Stimulated activated CD8-positive, alpha-beta memory T cell treated with anti-CD3 and anti-CD28 coated beads, Interleukin-12 subunit alpha, Interleukin-12 subunit beta, amount 100 ng/mL, for 4 hours (primary cell): ENCODE measurements at regions not wholly inside any gene's neighbourhood (a gene's known extent, or its start where the extent isn't known, plus 50 kb on each side); places are given as distances from the start of the nearest gene placed in this dataset.

Experiments used
- DNase-seq: peaks from one replicate; pipeline ENCODE4 v3.0.0-alpha.2; 2020; ENCODE audit warnings: low read depth

DNA sequence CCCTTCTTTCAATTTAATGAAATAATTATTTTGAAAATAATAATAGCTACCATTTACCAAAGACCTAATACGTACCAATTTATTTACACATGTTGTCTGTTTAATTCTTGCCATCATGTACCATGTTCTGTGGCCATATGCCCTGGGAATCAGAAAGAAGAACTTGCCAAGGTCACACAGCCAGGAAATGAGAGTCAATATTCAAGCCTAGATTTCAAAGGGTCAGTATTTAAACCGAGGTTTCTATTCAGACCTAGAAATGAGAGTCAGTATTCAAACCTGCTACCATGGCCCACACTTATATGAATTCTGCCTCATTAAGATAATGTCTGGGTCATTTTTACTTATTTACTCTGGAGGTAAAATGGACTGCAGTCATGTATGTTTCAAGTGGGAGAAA, 103.6 kb upstream of the TBL1XR1 start:
- no peak for DNase-seq

DNA sequence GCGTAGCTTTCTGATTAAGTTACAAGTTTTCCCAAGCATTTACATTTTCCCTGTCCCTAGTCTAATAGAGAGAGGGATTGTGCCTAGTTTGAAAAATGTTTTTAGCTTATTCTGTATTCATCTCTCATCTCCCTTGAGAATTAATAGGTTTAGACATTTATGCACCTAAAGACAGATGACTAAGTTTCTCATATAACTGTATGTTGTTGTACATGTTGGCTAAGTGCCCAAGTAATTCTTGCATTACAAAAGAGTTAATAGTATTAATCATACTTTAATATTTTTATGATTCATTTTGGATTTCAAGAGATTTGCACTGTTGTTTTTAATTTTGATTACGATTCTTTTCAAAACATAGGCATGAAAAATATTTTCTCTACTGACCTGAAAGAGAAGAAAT, 109.0 kb upstream of the TBL1XR1 start:
- DNase-seq: no peak

DNA sequence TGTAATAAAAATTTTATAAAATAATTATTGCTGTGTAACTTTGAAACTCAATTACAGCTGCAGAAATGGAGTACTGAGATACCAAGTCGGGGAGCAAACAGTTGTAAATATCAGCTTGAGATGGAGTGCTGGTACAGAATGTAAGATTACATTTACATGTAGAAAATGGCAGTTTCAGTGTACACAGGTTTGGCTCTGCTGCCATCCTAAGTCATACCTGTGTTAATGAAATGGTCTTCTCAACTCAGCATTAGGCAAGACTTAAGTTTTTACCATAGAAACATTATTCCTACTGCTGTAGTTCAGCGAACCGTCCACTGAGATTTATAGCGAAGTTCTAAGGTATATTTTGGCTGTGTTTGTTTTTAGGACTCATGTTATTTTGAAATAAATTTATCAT, 110.1 kb upstream of the TBL1XR1 start:
- no peak for DNase-seq

GRCh38 chr3:177307826-177308225, 110.5 kb upstream of the TBL1XR1 start:
- DNase-seq: no peak

DNA sequence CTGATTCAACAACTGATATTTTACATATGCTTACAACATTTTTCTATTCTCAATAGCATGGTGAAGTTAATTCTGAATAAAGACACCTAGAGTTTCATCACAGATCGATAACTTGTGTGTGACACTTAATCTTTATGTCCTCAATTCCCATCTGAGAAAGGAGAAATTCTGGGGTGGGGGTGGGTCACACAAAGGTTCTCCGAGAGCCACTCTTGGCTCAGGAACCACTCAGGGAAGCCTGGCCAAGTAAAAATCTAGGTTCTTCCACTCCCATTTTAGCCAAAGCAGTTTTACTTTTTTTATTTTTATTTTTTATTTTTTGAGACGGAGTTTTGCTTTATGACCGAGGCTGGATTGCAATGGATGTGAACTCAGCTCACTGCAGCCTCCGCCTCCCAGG, 111.0 kb upstream of the TBL1XR1 start:
- no peak for DNase-seq

- DNase-seq: no peak
Measured at GRCh38 chr3:177308911-177309310, 111.6 kb upstream of the TBL1XR1 start.

GRCh38 chr3:177312491-177312890, 115.2 kb upstream of the TBL1XR1 start:
- no peak for DNase-seq

DNA sequence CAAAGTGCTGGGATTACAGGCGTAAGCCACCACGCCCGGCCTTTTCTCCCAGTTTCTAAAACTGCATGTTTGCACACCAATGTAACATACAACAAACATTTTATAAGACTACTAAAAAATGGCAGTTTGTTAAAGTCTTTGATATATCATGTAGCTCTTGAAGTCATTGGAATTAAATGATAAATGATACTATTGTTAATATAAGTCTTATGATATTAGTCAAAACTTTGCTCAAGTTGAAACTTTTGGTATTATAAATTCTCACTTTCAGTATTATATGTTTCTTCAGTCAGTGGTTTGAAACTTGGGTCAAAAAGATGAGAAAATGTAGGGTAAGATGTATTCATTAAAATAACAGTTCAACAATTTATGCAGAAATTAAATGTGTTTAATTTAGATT, 117.6 kb upstream of the TBL1XR1 start:
- no peak for DNase-seq

DNA sequence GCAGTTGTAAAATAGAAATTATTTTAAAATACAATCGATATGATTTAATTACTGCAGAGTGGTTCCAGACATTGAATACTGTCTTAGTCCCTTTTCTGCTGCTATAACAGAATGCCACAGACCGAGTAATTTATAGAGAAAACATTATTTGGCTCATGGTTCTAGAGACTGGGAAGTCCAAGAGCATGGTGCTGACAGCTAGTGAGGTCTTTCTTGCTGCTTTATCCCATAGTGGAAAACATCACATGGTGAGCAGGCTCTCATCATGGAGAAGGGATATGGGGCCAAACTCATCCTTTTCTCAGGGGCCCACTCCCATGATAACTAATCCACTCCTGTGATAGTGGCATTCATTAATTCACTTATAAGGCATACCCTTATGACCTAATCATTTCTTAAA, 120.0 kb upstream of the TBL1XR1 start:
- DNase-seq: no peak

DNA sequence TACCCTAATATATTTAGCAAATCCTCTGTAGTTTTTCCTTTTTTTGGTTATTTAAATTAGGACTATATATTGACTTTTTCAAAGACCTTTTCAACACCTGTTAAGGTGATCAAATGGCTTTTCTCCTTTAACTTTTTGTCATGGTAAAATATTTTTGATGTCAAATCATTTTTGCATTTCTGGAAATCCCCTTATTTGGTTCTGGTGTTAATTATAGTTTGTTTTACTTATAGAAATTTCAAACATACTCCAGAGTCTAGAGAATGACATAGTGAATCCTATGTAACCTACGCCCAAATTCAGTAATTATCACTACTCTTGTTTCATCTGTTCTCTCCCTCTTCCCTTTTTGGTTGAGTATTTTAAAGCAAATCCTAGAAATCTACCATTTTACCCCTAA, 121.3 kb upstream of the TBL1XR1 start:
- DNase-seq: no peak

DNA sequence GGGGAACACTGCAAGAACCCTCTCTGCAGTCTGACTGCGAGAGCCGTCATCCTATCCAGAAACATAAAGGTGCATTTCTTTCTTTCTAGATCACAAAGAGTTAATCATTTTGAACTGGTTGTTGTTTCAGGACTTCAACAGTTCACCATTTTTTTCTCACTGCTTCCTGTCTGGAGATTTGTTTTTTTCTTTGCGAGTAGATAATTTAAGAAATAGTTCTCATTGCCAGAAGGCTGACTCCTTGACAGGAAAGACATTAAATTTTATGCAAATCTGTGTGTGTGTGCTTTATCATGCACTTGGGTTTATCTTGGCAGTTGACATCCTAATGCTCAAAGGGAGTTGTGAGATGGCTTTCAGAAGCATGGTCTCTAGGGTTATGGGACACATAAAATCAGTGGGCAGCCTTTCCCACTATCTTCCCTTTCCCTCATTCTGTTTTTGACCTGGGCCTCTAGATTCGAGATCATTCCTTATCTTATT, 123.5 kb upstream of the TBL1XR1 start:
- no peak for DNase-seq

GRCh38 chr3:177321819-177322218, 124.5 kb upstream of the TBL1XR1 start:
- DNase-seq: no peak

- no peak for DNase-seq
Measured at GRCh38 chr3:177322881-177323280, 125.6 kb upstream of the TBL1XR1 start.

DNA sequence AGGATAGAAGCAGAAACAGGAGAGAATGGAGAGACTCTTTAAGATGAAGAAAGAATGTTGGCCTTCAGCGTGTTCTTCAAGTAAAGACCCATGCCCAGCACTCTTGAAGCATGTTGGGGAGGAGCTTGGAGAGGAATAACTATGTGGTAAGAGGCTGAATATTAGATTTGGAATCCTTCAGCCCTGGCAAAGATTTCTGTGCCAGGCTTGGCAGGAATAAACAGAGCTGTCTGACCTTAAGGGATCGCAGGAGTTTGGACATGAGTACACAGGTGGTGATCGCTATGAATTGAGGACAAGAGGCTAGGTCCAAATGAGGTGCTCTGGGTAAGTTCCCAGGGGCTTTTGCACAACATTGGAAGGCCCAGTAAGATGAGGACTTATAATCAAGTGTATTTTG, 132.6 kb upstream of the TBL1XR1 start:
- no peak for DNase-seq

- no peak for DNase-seq
Measured at GRCh38 chr3:177330779-177331178, 133.5 kb upstream of the TBL1XR1 start.

- no peak for DNase-seq
Measured at GRCh38 chr3:177331203-177331835, 134.0 kb upstream of the TBL1XR1 start.

GRCh38 chr3:177332955-177333354, 135.7 kb upstream of the TBL1XR1 start:
- no peak for DNase-seq

- DNase-seq: no peak
Measured at GRCh38 chr3:177333533-177334520, 136.5 kb upstream of the TBL1XR1 start.

- no peak for DNase-seq
Measured at GRCh38 chr3:177334803-177335202, 137.5 kb upstream of the TBL1XR1 start.

DNA sequence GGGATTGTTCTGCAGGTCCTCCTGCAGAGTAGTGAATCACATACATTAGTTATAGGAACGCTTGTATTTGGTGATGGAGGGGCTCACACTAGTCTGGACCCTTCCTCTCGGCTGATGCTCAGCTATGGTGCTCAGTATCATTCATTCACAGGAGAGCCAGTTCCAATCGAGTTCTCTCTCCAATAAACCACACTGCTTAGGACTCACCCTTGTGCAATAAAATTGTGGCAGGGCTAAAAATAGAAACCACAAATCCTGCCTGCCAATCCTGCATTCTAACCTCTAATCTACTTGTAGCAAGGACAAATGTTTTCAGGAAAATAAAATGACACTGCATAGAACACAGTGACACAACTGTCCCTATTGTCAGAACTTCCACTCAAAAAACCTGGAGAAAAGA, 138.4 kb upstream of the TBL1XR1 start:
- DNase-seq: no peak

GRCh38 chr3:177336873-177337450, 139.7 kb upstream of the TBL1XR1 start:
- DNase-seq: no peak

DNA sequence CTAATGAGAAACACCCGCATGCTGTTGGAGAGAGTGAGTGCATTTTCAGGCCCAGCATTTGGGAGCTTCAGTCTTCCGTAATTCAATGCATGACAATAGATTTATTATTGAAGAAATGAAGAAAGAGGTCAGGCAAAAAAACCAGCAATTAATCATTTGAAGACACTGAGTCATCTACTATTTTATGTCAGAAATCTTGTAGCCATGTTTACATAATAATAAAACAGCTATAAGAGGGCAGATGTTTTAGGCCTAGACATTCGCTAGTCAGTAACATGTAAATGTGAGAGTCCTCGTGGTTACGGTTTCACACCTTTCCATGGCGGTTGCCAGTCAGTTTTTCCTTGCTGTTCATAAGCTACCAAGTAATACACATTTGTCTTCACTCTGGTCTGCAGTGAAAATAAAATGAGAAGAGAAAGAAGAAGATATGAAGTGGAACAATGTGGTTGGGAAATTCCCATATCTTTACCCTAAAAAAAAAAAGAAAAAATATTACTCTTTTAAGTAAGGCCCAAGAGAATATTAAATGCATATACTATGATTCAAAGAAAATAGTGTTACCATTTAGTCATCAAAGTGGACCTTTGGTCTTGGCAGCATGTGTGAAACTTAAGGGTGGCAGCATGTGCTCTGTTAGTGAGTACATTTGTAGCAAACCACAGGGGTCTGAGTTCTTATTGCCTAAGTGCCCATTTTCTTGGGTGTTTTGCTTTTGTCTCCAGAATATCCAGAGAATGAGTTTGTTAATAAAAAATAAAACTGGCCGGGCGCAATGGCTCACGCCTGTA, 140.5 kb upstream of the TBL1XR1 start:
- DNase-seq: peak; percentile 62
